ENCODE measurements at regions not wholly inside any gene's neighbourhood (a gene's known extent, or its start where the extent isn't known, plus 50 kb on each side); places are given as distances from the start of the nearest gene placed in this dataset.

DNA sequence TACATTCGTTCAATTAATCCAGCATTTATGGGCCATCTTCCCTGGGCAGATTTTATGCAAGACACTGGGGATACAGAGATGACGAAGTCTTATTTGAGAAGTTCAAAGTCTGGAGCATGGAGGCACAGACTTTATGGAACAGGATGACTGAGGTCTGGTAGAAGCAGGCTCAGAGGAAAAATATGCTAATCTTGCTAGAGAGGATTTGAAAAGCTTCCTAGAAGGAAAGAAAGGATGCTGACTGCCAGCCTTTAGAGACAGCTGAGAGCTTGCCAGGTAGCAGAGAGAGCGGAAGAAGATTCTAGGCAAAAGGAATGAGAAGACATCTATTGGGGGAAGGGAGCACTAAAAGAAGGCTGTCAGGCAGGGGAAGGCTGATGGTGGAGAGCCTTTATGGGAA lies 75.5 kb upstream of the ATP5PO start:
- TF ChIP-seq, protein P1, sequence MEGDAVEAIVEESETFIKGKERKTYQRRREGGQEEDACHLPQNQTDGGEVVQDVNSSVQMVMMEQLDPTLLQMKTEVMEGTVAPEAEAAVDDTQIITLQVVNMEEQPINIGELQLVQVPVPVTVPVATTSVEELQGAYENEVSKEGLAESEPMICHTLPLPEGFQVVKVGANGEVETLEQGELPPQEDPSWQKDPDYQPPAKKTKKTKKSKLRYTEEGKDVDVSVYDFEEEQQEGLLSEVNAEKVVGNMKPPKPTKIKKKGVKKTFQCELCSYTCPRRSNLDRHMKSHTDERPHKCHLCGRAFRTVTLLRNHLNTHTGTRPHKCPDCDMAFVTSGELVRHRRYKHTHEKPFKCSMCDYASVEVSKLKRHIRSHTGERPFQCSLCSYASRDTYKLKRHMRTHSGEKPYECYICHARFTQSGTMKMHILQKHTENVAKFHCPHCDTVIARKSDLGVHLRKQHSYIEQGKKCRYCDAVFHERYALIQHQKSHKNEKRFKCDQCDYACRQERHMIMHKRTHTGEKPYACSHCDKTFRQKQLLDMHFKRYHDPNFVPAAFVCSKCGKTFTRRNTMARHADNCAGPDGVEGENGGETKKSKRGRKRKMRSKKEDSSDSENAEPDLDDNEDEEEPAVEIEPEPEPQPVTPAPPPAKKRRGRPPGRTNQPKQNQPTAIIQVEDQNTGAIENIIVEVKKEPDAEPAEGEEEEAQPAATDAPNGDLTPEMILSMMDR (IDR thresholded peaks at IDR 0.05 in 2 of 3, conservative IDR thresholded peaks at IDR 0.05 in 1 of 3; ENCODE audit: control insufficient read depth in 2 of 3, extremely low read depth in 1 of 3, insufficient read depth in 1 of 3, low read depth in 3 of 3, low read length in 3 of 3): no peak
- TF ChIP-seq, protein P2, sequence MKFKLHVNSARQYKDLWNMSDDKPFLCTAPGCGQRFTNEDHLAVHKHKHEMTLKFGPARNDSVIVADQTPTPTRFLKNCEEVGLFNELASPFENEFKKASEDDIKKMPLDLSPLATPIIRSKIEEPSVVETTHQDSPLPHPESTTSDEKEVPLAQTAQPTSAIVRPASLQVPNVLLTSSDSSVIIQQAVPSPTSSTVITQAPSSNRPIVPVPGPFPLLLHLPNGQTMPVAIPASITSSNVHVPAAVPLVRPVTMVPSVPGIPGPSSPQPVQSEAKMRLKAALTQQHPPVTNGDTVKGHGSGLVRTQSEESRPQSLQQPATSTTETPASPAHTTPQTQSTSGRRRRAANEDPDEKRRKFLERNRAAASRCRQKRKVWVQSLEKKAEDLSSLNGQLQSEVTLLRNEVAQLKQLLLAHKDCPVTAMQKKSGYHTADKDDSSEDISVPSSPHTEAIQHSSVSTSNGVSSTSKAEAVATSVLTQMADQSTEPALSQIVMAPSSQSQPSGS (IDR thresholded peaks at IDR 0.05; ENCODE audit: low read length): no peak
- no peak for TF ChIP-seq HCFC1 (IDR thresholded peaks at IDR 0.05; ENCODE audit: low read length)

Measured in GM12878 (cell line).